Parathyroid adenoma (tissue), 2 donors: ENCODE measurements at regions not wholly inside any gene's neighbourhood (a gene's known extent, or its start where the extent isn't known, plus 50 kb on each side); places are given as distances from the start of the nearest gene placed in this dataset.

ENCODE experiments used
- H2AFZ ChIP-seq: fragments of 300-600 bp; sonication (generic); one replicate; pipeline ENCODE4 v1.7.0; 2017; ENCODE audit warnings: antibody characterized with exemption, mild to moderate bottlenecking
- H3K27ac ChIP-seq: fragments of 300-600 bp; sonication (generic); one replicate; pipeline ENCODE4 v1.7.0; 2017
- H3K27me3 ChIP-seq: fragments of 300-600 bp; sonication (generic); one replicate; pipeline ENCODE4 v1.7.0; 2017; ENCODE audit warnings: low read length; ENCODE audit not compliant: control insufficient read depth, insufficient read depth
- H3K36me3 ChIP-seq: fragments of 300-600 bp; sonication (generic); one replicate; pipeline ENCODE4 v1.7.0; 2017; ENCODE audit warnings: low read length; ENCODE audit not compliant: control insufficient read depth, insufficient read depth
- H3K4me1 ChIP-seq: fragments of 300-600 bp; sonication (generic); one replicate; pipeline ENCODE4 v1.7.0; 2017; ENCODE audit warnings: control low read depth
- H3K4me2 ChIP-seq: fragments of 300-600 bp; sonication (generic); one replicate; pipeline ENCODE4 v1.7.0; 2017; ENCODE audit warnings: low read length
- H3K4me3 ChIP-seq: fragments of 300-600 bp; sonication (generic); one replicate; pipeline ENCODE4 v1.7.0; 2017; ENCODE audit warnings: low read depth, low read length
- H3K79me2 ChIP-seq: fragments of 300-600 bp; sonication (generic); one replicate; pipeline ENCODE4 v1.7.0; 2017; ENCODE audit warnings: control low read depth
- H3K9ac ChIP-seq: fragments of 300-600 bp; sonication (generic); one replicate; pipeline ENCODE4 v1.7.0; 2017; ENCODE audit warnings: mild to moderate bottlenecking
- H3K9me3 ChIP-seq: fragments of 300-600 bp; sonication (generic); one replicate; pipeline ENCODE4 v1.7.0; 2017; ENCODE audit warnings: low read length; ENCODE audit not compliant: control insufficient read depth
- TF ChIP-seq, protein P1 (sequence below): fragments of 300-600 bp; sonication (generic); IDR thresholded peaks from one replicate; pipeline ENCODE4 v1.7.0; 2017; ENCODE audit warnings: antibody characterized with exemption, mild to moderate bottlenecking
- donor health status: primary hyperparathyroidism.

DNA sequence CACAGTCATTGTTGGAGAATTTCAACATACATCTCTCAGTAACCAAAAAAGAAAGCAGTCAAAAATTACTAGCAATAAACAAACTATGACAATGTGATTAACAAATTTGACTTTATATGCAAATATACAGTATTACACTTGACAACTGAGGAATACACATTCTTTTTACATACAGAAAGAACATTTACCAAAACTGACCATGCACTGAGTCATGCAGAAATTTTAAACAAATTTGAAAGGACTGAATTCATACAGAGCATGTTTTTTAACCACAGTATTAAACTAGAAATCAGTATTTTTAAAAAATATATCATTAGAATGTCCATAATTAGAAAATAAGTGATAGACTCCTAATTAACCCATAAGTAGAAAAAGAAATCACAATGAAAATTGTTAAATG is 420.1 kb downstream of the TBC1D4 start:
- Histone ChIP-seq H3K79me2 (no peaks in the 10 kb centered on the region), H3K27me3 (no peaks in the 10 kb centered on the region), H3K27ac (no peak overlapping the region), H3K9me3 (no peaks in the 10 kb centered on the region), H3K36me3 (no peaks in the 10 kb centered on the region), H2AFZ (no peak overlapping the region), H3K9ac (no peak overlapping the region), H3K4me1 (no peaks in the 10 kb centered on the region), H3K4me3 (no peak overlapping the region), H3K4me2 (no peak overlapping the region)
- TF ChIP-seq, protein P1, sequence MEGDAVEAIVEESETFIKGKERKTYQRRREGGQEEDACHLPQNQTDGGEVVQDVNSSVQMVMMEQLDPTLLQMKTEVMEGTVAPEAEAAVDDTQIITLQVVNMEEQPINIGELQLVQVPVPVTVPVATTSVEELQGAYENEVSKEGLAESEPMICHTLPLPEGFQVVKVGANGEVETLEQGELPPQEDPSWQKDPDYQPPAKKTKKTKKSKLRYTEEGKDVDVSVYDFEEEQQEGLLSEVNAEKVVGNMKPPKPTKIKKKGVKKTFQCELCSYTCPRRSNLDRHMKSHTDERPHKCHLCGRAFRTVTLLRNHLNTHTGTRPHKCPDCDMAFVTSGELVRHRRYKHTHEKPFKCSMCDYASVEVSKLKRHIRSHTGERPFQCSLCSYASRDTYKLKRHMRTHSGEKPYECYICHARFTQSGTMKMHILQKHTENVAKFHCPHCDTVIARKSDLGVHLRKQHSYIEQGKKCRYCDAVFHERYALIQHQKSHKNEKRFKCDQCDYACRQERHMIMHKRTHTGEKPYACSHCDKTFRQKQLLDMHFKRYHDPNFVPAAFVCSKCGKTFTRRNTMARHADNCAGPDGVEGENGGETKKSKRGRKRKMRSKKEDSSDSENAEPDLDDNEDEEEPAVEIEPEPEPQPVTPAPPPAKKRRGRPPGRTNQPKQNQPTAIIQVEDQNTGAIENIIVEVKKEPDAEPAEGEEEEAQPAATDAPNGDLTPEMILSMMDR = no peak

DNA sequence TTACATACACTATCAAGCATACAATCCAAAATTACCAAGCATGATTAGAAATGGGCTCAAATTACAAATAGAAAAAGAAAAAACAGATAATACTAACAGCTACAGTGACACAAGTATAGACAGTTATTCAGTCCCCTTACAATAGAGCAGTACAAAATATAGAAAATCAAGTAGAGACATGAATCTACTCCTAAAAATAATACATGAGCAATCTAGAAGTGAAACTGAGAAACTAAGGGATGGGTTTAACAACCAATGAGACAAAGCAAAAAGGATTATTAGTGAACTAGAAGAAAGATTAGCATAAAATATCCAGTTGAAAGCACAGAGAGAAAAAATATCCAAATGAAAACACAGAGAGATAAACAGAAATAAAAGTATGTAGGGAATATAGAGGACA is 426.7 kb downstream of the TBC1D4 start:
- no peaks in the 10 kb centered on the region for H3K79me2 ChIP-seq
- no peak overlapping the region for H3K9ac ChIP-seq
- no peak overlapping the region for H3K27ac ChIP-seq
- no peaks in the 10 kb centered on the region for H3K27me3 ChIP-seq
- no peaks in the 10 kb centered on the region for H3K36me3 ChIP-seq
- H3K4me1 ChIP-seq = no peaks in the 10 kb centered on the region
- H2AFZ ChIP-seq = no peak overlapping the region
- H3K4me3 ChIP-seq = no peak overlapping the region
- H3K9me3 ChIP-seq = no peaks in the 10 kb centered on the region
- no peak overlapping the region for H3K4me2 ChIP-seq
- TF ChIP-seq, protein P1 = no peak

DNA sequence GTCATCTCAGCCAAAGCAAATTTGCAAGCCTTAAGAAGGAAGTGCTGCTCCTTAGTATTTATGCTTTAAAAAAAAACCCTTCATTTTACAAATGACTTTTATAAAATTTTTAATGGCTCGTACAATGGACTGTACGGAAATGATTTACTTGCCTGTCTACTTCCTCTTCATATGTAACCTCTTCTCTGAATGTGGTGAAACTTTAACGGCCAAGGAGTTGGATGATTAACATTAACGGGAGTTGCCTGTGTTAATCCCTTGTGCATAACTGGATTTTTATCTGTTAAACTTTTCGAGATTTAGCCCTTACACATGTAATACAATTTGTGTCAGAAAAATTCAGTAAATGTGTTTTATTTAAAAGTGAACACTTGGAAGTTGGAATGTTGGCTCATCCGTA is 429.4 kb downstream of the TBC1D4 start:
- Histone ChIP-seq H3K4me1 (no peaks in the 10 kb centered on the region), H3K4me2 (no peak overlapping the region), H3K36me3 (no peaks in the 10 kb centered on the region), H3K4me3 (no peak overlapping the region), H3K27ac (no peak overlapping the region), H2AFZ (no peak overlapping the region), H3K27me3 (no peaks in the 10 kb centered on the region), H3K9me3 (no peaks in the 10 kb centered on the region), H3K9ac (no peak overlapping the region), H3K79me2 (no peaks in the 10 kb centered on the region)
- TF ChIP-seq, protein P1 = no peak

DNA sequence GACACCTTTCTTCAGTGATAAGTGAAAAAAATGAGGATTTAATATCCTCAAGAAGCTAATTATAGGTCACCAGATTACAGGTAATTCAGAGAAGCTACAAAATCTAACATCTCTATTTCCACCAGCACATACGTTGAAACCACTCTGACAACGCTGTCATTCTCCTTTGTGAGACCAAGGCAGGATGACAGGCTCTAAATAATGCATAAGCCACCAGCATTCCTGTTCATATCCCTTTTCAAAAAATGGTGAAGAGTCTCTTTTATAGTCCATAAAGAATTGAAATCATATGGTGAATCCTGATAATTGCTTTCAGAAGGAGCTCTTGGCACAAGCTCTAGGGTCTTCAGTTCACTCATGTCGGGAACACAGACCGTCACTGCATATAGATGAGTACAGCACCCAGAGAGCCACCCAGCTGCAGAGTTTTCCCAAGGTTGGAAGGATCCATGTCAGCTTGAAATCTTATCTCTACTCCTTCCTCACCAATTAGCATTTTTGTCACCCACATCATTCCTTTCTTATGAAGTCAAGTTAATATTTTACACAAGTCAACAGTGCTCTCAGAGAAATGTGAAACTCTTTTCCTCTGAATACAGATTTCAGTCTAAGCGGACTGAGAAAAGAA is 431.4 kb downstream of the TBC1D4 start:
- Histone ChIP-seq H3K36me3 (no peaks in the 10 kb centered on the region), H3K27ac (no peak overlapping the region), H3K4me3 (no peak overlapping the region), H3K4me2 (no peak overlapping the region), H3K79me2 (no peaks in the 10 kb centered on the region), H3K9me3 (no peaks in the 10 kb centered on the region), H2AFZ (no peak overlapping the region), H3K9ac (no peak overlapping the region), H3K4me1 (no peaks in the 10 kb centered on the region), H3K27me3 (no peaks in the 10 kb centered on the region)
- TF ChIP-seq, protein P1 = no peak

DNA sequence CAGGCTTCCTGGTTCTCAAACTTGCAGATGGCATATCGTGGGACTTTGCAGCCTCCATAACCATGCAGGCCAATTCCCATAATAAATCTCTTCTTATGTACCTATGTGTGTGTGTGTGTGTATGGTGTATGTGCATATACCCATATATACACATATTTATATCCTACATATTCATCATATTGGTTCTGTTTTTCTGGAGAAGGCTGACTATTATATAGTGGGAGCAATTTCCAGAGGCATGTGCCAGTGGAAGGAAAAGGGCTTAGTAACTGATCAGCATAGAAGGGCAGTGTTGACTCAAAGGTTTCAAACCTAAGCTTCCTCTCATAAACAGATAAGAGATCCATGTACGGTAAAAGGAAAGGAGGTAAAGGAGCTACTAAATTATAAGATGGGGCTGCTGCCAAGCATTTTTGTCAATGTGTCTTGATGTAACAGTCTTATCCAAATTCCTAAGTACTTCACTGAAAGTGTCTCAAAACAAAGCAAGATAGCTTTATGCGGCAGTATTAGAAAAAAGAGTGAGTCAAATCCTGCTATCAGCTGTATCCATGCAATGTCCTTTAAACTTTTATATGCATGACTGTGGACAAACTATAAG is 432.1 kb downstream of the TBC1D4 start:
- H3K27ac ChIP-seq = no peak overlapping the region
- TF ChIP-seq, protein P1 = no peak
- H3K9ac ChIP-seq = no peak overlapping the region
- no peak overlapping the region for H2AFZ ChIP-seq
- H3K4me3 ChIP-seq = no peak overlapping the region
- no peak overlapping the region for H3K4me2 ChIP-seq
- H3K9me3 ChIP-seq = no peaks in the 10 kb centered on the region
- H3K4me1 ChIP-seq = no peaks in the 10 kb centered on the region
- no peaks in the 10 kb centered on the region for H3K27me3 ChIP-seq
- H3K79me2 ChIP-seq = no peaks in the 10 kb centered on the region
- H3K36me3 ChIP-seq = no peaks in the 10 kb centered on the region
